ENCODE measurements at regions not wholly inside any gene's neighbourhood (a gene's known extent, or its start where the extent isn't known, plus 50 kb on each side); places are given as distances from the start of the nearest gene placed in this dataset.
"Not testable (repeated sequence)": the region's sequence is repeated elsewhere in the genome, so short reads cannot be mapped to it uniquely, and the experiment has no call there.

DNA sequence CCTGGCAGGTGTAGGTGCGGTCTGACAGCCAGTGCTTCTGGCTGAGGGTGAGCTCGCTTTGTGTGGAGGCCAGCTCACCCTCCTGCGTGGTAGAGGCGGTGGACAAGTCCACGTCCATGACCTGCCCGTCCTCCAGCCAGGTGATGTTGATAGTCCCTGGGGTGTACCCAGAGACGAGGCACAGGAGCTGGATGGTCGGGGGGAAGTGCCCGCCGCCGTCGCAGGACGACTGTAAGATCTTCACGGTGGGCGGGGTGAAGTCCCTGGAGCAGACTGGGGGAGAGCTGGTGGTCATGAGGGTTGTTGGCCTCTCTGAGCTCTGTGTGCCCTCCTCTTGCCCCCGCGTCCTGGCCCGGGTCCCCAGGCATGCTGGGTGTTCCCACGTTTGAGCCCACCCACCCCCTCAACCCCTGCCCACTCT is 74.6 kb downstream of the TMEM121 start:
- no peak for DNase-seq (ENCODE audit: low read depth)

DNA sequence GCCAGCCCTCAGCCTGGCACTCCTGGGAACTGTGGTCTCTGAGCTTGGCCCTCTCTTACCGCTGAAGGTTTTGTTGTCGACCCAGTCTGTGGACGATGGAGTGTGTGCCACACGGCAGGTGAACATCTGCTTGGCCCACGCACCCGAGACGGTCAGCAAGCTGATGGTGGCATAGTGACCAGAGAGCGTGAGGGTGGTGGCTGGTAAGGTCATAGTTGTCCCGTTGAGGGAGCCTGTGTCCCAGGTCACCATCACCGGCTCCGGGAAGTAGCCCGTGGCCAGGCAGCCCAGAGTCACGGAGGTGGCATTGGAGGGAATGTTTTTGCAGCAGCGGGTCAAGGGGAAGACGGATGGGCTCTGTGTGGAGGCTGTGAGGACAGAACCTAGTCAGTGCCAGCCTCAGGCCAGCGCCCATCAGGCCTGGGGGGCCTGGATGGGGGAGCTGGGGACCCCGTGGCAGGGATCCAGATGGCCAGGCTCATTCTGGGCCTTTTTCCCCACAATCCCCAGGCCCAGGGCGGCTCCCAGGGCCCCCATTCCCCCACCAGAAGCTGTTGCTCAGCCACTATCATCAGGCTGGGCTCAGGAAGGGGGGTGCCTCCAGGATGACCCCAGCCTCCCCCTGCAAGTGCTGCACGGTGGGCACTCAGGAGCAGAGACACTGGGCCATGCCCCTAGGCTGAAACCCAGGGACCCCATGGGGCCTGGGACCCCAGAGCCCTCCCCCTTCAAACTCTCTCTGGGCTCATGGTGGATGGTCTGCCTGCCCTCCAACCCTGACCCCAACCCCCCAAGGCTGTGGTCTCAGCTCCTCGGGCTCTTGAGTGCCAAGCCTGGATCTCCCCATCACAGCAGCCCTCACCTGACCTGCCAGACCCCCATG is 75.2 kb downstream of the TMEM121 start:
- DNase-seq (ENCODE audit: low read depth), result no peak

DNA sequence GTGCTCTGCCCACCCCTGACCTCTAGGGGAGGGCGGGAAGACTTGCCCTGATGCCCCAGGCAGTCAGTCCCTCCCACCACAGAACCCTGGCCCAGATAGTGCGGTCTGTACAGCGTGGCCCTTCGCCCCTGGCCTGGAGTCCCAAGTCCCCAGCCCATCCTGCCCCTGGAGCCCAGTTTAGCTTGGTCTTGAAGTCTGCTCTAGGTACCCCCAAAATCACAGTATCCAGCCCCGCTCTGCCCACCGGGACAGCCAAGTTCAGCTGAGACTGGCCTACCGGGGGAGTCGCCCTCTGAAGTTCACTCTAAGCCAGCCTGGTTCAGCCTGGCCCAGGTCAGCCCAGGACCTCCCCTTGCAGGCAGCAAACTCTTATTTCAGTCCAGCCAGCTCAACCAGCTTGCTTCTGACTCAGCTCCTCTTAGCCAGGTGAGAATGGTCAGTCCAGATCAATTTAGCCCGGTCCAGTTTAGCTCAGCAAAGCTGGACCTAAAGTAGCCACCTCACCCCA is 75.9 kb downstream of the TMEM121 start:
- no peak for DNase-seq (ENCODE audit: low read depth)

DNA sequence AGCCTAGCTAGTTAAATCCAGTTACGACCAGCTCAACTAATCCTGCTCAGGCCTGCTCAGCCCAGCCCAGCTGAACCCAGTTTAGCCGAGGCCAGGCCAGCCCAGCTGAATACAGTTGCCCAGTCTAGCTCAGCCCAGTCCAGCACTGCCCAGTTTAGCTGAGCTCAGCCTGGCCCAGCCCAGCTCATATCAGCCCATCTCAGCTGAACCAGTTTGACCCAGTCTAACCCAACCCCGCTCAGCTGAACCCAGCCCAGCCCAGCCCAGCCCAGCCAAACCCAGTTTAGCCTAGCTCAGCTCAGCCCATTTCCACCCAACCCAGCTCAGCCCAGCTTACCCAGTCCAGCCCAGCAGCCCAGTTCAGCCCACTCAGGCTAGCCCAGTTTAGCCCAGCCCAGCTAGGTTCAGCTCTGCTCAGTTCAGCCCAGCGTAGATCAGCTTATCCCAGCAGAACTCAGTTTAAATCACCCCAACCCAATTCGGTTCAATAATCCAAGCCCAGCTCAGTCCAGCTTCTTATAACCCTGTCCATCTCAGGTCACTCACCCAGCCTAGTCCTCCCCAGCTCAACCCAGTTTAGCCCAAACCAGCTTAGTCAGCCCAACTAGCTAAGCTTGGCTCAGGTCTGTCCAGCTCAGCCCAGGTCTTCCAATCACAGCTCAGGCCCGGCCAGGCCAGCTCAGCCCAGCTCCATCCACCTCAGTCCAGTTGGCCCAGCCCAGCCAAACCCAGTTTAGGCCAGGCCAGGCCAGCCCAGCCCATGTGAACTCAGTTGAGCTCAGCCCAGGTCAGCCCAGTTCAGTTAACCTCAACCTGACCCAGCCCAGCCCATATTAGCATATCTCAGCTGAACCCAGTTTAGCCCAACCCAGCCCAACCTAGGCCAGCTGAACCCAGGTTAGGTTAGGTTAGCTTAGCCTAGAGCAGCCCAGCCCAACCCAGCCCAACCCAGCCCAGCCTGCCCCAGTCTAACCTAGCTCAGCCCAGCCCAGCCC is 76.7 kb downstream of the TMEM121 start:
- DNase-seq (ENCODE audit: low read depth), result no peak

DNA sequence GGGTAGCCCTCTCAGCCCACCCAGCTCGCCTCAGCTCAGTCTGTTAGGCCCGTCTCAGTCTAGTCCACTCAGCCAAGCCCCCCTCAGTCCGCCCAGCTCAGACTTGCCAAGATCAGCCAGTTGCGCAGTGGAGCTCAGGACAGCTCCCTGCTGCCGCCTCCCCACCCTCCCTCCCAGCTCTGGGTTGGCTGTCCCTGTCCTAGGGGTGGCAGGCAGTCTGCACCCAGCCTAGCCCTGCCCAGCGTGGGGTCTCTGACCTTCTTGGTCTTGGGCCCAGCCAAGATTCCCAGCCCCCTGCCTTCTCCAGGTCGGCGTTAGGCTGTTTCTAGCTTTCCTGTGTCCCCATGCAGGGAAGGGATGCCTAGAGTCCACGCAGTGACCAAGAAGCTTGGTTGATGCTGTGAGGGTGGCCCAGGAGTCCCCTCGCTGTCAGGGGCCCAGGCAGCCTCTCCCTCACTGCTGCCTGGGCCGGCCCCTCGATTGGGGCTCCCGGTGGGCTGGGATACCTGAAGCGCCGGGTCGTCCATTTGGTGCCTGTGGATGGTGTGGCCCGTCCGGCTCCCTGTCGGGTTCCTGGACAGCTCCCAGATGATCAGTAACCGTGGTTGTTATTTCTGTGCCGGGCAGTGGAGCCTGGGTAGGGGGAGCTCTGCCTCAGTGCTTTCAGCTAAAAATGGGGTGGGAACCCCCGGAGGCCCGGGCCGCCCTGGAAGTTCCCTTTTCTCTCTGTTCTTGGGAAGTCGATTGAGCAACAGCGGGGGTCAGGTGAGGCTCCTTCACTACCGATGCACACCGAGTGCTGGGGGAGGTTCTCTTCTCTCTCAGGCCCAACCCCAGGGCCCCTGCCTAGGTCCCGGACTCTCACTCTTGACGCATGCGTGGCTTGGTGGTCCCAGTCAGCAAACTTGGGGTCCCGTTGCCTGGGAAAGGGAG is 78.4 kb downstream of the TMEM121 start:
- not testable (repeated sequence) for DNase-seq (ENCODE audit: low read depth)

DNA sequence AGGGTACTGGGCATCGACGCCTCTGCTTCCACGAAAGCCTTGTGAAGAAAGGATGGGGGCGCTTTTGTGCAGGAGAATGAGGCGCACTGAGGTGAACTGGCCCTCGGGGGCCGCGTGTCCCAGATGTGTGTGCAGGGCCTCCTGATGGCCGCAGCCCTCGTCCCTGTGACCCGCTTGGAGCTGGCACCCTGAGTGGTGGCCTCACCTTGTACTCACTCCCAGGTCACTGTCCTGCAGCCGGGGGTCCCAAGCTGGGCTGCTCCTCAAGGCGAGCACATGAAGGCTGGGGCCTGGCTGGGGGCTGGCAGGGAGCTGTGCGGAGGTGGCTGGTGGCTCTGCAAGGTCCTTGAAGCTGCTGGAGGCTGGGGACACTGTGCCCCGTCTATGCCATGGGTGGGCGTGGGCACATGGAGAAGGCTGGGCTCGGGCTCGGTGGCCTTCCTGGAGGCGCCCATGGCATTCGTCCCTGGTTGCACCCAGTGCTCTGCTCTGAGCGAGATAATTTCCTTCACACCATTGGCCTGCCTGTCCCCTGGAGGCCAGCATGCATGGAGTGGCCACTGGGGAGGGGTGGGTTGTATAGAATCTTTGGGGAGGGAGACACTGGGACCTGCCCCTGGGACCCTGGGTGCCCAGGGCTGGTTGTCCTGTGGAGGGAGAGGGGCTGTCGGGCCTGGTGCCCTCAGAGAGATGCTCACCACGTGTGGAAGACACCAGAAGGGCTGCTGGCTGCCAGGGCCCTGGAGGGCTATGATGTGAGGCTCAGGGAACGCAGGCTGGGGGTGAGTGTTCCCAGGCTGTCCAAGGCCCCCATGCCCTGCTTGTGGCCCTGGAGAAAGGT is 79.3 kb downstream of the TMEM121 start:
- DNase-seq (ENCODE audit: low read depth), result no peak

DNA sequence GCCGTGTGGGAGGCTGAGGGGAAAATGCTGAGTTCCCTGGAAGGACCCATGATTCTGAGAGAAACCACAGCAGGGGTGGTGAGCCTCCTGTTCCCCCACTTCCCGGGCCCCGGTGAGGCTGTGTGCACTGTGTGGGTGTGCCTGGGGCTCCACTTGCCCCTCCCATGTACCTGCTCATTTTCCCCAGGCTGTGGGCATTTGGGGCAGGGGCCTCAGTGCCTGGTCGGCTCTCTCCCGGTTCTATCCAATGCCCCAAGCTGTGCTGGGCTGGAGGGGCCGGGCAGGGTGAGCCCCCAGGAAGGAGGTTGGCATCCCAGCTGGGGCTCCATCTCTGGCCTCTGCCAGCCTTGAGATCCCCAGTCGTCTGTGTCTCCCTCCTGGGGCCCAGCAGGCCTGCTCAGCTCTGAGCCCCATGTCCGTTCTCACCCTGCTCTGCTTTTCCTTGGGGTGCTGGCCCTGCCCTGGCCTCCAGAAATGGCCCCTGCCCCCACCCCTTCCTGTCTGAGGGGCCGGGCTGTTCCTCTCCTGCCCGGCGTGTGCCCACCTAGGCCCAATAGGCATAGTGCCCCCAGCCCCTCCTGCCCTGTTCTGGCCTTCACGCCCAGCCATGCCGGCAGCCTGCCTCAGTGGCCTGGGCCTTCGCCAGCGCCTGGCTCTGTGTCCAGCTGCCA is 80.1 kb downstream of the TMEM121 start:
- not testable (repeated sequence) for DNase-seq (ENCODE audit: low read depth)

DNA sequence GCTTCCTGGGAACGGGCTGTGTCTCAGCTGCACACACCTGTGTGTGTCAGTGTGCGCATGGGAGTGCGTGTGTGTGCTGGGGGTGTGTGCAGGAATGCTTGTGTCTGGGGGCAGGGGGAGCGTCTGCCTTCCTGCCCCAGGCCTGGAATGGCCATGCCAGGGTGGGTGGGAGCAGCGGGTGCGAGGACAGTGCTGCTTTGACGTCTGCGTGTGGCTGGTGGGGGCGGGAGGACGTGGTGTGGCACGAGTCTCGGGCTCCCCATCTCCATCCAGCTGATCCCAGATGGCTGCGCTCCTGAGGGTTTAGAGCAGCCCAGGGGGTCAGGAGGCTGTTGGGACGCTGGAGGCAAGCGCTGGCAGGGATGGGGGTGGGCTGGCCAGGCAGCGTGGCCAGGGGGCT is 80.6 kb downstream of the TMEM121 start:
- not testable (repeated sequence) for DNase-seq (ENCODE audit: low read depth)

DNA sequence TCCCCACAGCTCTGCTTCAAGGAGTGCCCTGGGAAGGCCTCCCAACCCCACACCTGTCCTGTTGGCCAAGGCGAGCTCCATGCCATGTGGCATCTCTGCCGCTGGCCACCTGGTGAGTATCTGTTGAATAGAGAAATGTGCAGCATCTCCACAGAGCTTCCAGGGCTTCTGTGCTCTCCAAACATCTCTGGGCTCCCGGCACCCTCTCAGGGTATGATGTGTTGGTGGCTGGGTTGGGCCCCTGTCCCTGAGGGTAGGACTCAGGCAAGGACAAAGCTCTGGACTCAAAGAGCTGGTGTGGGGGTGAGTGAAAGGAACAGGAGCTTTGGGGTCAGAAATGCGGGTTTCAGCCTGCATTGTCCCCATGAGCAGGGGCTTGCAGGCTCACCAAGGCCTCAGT is 88.6 kb downstream of the TMEM121 start:
- not testable (repeated sequence) for DNase-seq (ENCODE audit: low read depth)

DNA sequence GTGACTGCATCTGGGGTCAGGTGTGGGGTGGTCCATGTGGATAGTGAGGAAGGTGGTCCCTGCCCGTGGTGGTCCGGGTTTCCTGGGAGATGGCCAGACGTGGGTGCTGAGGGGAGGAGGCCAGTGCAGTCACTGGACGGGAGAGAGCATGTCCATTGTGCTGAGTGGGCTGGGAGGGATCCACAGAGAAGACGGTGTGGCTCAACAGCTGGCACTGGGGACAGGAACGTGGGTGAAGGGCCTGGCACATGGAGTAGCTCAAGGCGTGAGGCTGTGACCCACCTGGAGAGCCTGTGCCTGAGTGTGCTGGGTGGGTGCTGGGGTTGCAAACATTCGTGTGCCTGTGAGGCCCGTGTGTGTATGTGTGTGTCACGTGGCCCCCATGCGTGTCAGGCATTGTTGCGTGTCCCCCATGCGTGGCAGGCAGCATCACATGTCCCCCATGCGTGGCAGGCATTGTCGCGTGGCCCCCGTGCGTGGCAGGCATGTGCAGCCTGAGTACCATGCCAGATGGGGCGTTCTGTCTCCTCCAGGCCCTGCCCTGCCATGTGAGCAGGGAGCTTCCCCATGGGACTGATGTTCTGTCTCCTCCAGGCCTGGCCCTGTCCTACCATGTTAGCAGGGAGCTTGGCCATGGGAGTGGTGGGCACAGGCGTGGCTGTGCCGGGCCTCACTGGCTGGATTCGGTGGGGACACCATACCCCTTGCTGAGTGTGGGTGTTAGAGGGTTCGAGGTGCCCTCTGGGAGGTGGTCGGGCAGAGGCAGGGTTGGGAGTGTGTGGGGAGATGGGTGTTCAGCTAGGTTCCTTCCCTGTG is 89.8 kb downstream of the TMEM121 start:
- DNase-seq (ENCODE audit: low read depth), result not testable (repeated sequence)

DNA sequence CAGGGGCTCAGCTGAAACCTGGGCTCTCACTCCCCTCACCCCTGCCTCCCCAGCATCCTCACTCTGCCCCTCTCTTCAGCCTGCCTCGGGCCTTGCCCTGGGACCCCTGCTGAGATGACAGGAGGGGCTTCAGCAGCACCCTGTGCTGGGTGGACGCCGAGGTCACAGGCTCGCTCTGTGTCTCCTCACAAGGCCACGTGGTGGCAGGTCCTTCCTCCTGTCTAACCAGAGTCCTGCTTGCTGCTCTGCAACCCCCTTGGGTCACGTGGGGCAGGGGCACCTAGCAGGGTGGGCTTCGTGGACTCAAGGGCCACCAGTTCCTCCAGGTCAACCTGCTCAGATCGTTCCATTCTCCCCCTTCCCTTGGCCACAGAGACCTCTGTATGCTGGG is 90.4 kb downstream of the TMEM121 start:
- no peak for DNase-seq (ENCODE audit: low read depth)

DNA sequence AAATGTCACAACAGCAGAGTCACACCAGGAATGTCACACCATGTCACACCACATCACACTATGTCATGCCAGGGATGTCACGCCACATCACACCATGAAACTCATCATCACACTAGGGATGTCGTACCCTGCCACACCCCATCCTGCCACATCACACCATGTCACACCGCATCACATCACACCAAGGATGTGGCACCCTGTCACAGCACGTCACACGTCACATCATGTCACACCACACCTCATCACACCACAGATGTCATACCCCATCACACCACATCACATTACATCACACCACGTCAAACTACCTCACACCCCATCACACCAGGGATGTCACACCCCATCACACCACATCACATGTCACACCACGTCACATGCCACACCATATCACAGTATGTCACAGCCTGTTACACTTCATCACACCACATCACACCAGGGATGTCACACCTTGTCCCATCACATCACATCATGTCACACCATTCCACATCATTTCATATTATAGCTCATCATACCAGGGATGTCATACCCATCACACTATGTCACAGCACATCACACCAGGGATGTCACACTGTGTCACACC is 90.9 kb downstream of the TMEM121 start:
- no peak for DNase-seq (ENCODE audit: low read depth)

DNA sequence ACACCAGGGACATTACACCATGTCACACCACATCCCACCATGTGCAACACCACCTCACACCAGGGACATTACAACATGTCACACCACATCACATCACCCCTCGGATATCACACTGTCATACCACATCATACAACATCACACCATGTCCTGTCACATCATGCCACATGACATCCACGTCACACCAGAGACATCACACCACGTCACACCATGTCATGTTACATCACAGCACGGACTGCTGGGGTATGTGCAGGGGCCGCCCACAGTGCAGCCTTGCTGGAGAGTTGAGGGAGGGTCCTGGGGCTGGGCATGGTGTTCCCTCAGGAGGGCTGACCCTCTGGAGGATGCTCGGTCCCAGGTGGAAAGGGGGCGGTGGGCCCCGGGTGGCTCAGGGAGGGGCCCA is 91.4 kb downstream of the TMEM121 start:
- not testable (repeated sequence) for DNase-seq (ENCODE audit: low read depth)

DNA sequence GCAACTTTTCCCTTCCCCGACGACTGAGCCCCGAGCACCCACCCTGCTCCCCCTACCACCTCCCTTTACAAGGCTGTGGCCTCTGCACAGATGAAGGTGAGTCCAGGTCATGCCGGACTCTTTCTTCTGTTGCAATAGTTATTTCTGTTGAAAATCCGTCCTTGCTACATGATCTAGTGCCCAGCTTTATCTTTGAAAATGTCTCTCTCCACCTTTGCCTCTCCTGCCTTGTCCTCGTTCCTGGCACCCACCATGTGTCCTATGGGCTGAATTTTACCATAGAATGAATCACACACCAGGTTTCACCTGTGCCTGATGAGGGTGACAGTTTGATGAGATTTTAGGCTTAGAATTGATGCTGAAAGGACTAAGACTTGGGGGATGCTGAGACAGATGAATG is 92.9 kb downstream of the TMEM121 start:
- DNase-seq (ENCODE audit: low read depth), result not testable (repeated sequence)

DNA sequence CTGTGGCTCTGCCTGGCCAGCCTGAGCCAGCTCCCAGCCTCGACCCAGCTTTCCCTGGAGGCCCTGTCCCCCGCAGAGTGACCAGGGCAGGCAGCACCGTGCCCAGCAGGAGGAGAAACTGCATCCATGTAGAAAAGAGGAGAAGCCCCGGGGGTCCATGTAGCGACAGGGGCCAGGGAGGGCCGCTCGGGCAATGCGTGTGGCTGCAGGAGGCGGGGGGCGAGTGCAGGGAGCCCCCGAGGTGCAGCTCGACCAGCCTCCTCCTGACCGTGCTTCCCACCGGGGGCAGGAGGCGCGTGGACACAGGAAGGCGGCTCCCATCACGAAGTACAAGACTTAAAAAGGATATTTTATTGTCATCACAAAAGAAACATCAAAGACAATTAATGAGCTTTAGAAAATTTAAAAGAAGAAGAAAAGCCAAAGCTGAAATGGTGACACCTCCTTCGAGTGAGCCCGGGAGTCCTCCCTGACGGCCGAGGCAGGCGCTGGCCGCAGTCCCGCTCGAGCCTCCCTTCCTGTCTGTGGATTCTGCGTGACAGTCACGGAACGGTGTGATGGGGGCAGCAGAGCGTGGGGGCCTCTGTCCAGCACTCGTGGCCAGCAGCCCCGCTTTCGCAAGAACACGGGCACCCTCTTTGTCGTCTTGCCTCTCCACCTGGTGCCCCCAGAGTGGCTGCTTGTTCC is 93.9 kb downstream of the TMEM121 start:
- DNase-seq (ENCODE audit: low read depth), result not testable (repeated sequence)

DNA sequence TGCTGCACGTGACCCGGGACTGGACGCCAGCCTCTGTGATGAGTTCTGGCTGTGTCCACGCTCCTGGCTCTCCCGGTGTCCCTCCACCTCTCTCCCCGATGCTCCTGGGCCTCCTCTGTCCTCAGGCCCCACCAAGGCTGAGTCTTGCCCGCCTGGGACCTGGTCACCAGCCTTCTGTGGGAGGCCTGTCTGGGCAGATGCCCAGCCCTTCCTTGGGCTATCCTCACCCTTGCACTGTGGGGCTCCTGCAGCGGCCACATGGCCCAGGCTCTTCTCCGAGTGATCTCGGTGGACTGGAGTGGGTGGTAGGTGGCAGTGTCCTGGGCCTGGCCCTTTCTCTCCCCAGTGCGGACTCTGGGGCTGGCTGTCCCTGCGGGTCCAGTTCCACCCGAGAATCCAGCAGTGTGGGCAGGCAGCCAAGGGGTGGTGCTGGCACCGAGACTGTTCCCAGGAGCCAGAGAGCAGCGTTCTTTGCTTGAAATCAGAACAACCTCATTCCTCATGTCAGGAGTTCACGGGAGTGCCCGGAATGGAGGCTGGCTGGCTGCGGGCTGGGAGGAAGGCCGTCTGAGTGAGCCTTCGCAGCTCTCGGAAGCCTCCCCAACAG is 94.6 kb downstream of the TMEM121 start:
- DNase-seq (ENCODE audit: low read depth), result not testable (repeated sequence)

DNA sequence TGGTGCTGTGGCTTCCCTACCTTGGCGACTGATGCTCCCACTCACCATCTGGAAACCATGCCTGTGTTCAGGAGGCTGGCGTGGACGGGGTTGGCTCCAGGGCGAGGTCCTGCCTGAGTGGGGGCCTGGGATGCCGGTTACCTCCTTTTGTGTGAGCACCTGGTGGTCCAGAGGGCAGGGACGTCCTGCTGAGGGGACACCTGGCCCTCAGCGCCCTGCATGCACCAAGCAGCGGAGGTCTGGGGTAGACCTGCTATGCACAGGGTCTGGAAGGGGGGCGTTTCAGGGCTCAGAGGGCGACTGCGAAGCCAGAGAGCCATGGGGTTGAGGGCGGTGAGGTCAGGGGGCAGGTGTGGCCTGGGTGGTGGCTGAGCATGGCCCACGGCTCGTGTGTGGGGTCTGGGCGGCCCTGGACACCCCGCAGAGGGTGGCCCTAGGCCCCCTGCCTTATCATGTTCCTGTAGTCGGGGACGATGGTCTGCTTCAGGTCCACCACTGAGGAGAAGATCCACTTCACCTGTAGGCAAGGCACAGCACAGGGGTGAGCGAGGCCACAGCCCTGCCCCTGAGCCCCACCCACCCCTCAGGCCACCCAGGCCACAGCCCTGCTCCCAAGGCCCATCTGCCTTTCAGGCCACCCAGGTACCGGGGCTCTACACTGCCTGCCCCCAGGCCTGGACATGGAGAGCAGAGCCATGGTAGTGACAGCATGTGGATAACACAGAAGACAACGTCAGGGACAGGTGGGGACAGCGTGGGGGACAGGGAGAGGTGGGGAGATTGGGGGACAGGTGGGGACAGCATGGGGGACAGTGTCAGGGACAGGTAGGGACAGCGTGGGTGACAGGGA is 95.3 kb downstream of the TMEM121 start:
- not testable (repeated sequence) for DNase-seq (ENCODE audit: low read depth)
